Gastrocnemius medialis (tissue), 4 donors: ENCODE measurements at regions not wholly inside any gene's neighbourhood (a gene's known extent, or its start where the extent isn't known, plus 50 kb on each side); places are given as distances from the start of the nearest gene placed in this dataset.

ENCODE experiments used
- CTCF ChIP-seq, 5 experiments: fragments of 450-650 bp in 3 of 5; fragments of 200-600 bp in 2 of 5; sonication (generic) in 2 of 5; IDR thresholded peaks in 4 of 5; conservative IDR thresholded peaks in 1 of 5; 1 replicate in 4 of 5; 2 replicates in 1 of 5; pipeline ENCODE4 v1.5.1; 2016 to 2019; ENCODE audit warnings: antibody characterized with exemption in 5 of 5, mild to moderate bottlenecking in 3 of 5, moderate library complexity in 3 of 5
- POLR2A ChIP-seq, 2 donors: fragments of 450-650 bp; IDR thresholded peaks; one replicate each; pipeline ENCODE4 v1.6.1; 2017; ENCODE audit warnings: antibody characterized with exemption in 2 of 2, mild to moderate bottlenecking in 2 of 2, moderate library complexity in 2 of 2

GRCh38 chr14:60563113-60563512 is 54.2 kb downstream of the SIX6 start:
- no peak for TF ChIP-seq CTCF (IDR thresholded peaks at IDR 0.05 in 4 of 5, conservative IDR thresholded peaks at IDR 0.05 in 1 of 5)
- TF ChIP-seq POLR2A (IDR thresholded peaks at IDR 0.05) = no peak
